K562 (cell line): ENCODE measurements at regions not wholly inside any gene's neighbourhood (a gene's known extent, or its start where the extent isn't known, plus 50 kb on each side); places are given as distances from the start of the nearest gene placed in this dataset.

ENCODE experiments used
- ELF4 ChIP-seq: fragments of 450-650 bp; formaldehyde crosslinking; IDR thresholded peaks from 2 replicates; pipeline ENCODE4 v1.4.0; 2022; ENCODE audit warnings: missing genetic modification characterization
- FOXJ3 ChIP-seq: sonication (generic); formaldehyde crosslinking; IDR thresholded peaks from 2 replicates; pipeline ENCODE4 v1.4.0; 2020; ENCODE audit warnings: mild to moderate bottlenecking, missing genetic modification reagents
- HMGN3 ChIP-seq: IDR thresholded peaks from 2 replicates; pipeline ENCODE4 v1.6.1; 2011; ENCODE audit warnings: borderline replicate concordance, low read depth, mild to moderate bottlenecking, mixed read lengths, low read length; ENCODE audit not compliant: insufficient read length; ENCODE audit errors: extremely low read depth
- MCM3 ChIP-seq: fragments of 450-650 bp; IDR thresholded peaks from 2 replicates; pipeline ENCODE4 v1.6.1; 2016
- TAL1 ChIP-seq: fragments of 450-650 bp; IDR thresholded peaks from 2 replicates; pipeline ENCODE4 v1.6.1; 2016; ENCODE audit warnings: mild to moderate bottlenecking
- THAP12 ChIP-seq: fragments of 250-450 bp; sonication (Bioruptor Pico); IDR thresholded peaks from 2 replicates; pipeline ENCODE4 v1.9.0; 2021; ENCODE audit warnings: mild to moderate bottlenecking, inconsistent platforms
- ZBTB40 ChIP-seq, 2 experiments: fragments of 450-650 bp in 1 of 2; sonication (generic) in 1 of 2; formaldehyde crosslinking in 1 of 2; IDR thresholded peaks; 2 replicates each; pipeline versions ENCODE4 v1.7.1 to v1.9.0; 2016 to 2022; ENCODE audit warnings: inconsistent platforms in 1 of 2, mild to moderate bottlenecking in 1 of 2, missing genetic modification reagents in 1 of 2
- TF ChIP-seq, protein P1 (sequence below): IDR thresholded peaks from 2 replicates; pipeline ENCODE4 v1.6.1; 2011; ENCODE audit warnings: borderline replicate concordance, low read depth, mild to moderate bottlenecking, moderate library complexity, low read length; ENCODE audit not compliant: insufficient read depth, poor library complexity, severe bottlenecking
- TF ChIP-seq, protein P2 (sequence below): fragments of 450-650 bp; IDR thresholded peaks from 2 replicates; pipeline ENCODE4 v1.6.1; 2016; ENCODE audit warnings: missing biosample characterization, missing genetic modification characterization

GRCh38 chr2:37809525-37809924 is 115.6 kb upstream of the RMDN2 start (continued):
- no peak for TF ChIP-seq ZBTB40 (IDR thresholded peaks at IDR 0.05)
- no peak for TF ChIP-seq ZBTB40 (CRISPR knock-in tag; IDR thresholded peaks at IDR 0.05)
- no peak for TF ChIP-seq THAP12 (CRISPR knock-in tag)
- TF ChIP-seq MCM3: no peak
- TF ChIP-seq FOXJ3 (CRISPR knock-in tag): no peak
- no peak for TF ChIP-seq HMGN3
- TF ChIP-seq, protein P1, sequence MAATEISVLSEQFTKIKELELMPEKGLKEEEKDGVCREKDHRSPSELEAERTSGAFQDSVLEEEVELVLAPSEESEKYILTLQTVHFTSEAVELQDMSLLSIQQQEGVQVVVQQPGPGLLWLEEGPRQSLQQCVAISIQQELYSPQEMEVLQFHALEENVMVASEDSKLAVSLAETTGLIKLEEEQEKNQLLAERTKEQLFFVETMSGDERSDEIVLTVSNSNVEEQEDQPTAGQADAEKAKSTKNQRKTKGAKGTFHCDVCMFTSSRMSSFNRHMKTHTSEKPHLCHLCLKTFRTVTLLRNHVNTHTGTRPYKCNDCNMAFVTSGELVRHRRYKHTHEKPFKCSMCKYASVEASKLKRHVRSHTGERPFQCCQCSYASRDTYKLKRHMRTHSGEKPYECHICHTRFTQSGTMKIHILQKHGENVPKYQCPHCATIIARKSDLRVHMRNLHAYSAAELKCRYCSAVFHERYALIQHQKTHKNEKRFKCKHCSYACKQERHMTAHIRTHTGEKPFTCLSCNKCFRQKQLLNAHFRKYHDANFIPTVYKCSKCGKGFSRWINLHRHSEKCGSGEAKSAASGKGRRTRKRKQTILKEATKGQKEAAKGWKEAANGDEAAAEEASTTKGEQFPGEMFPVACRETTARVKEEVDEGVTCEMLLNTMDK: no peak
- TF ChIP-seq TAL1: no peak
- no peak for TF ChIP-seq ELF4 (CRISPR knock-in tag)
- TF ChIP-seq, protein P2, sequence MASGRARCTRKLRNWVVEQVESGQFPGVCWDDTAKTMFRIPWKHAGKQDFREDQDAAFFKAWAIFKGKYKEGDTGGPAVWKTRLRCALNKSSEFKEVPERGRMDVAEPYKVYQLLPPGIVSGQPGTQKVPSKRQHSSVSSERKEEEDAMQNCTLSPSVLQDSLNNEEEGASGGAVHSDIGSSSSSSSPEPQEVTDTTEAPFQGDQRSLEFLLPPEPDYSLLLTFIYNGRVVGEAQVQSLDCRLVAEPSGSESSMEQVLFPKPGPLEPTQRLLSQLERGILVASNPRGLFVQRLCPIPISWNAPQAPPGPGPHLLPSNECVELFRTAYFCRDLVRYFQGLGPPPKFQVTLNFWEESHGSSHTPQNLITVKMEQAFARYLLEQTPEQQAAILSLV: no peak
